K562 (cell line): ENCODE measurements at regions not wholly inside any gene's neighbourhood (a gene's known extent, or its start where the extent isn't known, plus 50 kb on each side); places are given as distances from the start of the nearest gene placed in this dataset.

ENCODE experiments used
- ATAC-seq: fragments of 200-7000 bp; cut with Tn5 transposase; 3 replicates; pipeline ENCODE4 v1.9.1; 2020; ENCODE audit warnings: moderate library complexity
- BruUV-seq: library from RNA; stranded (reverse); fragments of 400-500 nt; replicated peaks from 2 replicates; lab custom pipeline; 2021; lab: Mats Ljungman, UMichigan
- CTCF ChIA-PET: fragments of 300-600 bp; formaldehyde crosslinking; extraction: SDS; loops from one replicate; lab custom pipeline; 2021; ENCODE audit warnings: low intra/inter-chr PET ratio; lab: Yijun Ruan, JAX
- POLR2A ChIA-PET: fragments of 300-600, 350-650 bp; sonication (Branson Sonifier 250); formaldehyde crosslinking; extraction: SDS; loops from one replicate; lab custom pipeline; 2021; ENCODE audit warnings: antibody characterized with exemption, inconsistent platforms; lab: Yijun Ruan, JAX
- DNase-seq, 4 experiments: peaks; one replicate each; pipeline versions ENCODE4 v3.0.0 to v3.0.0-alpha.2; 2011 to 2018; ENCODE audit warnings: low spot score in 3 of 4, mixed read lengths in 3 of 4; ENCODE audit errors: extremely low read depth in 1 of 4
- FAIRE-seq: peaks from 2 replicates; lab custom pipeline; 2011; peaks lifted over from hg19 to GRCh38; lab: Jason Lieb, UNC
- H2AFZ ChIP-seq: 2 replicates; pipeline ENCODE4 v1.6.0; 2011; ENCODE audit warnings: low read depth, low read length, control low read depth, inconsistent platforms
- H3K27ac ChIP-seq: fragments of 200-600 bp; 3 replicates; pipeline ENCODE4 v1.8.0; 2011; ENCODE audit warnings: low read depth, mild to moderate bottlenecking, control low read depth, inconsistent platforms, low read length, moderate library complexity, mixed read lengths; ENCODE audit errors: extremely low read depth
- H3K27me3 ChIP-seq, 2 experiments: fragments of 300-600 bp in 1 of 2; 2 replicates in 1 of 2; 3 replicates in 1 of 2; pipeline versions ENCODE4 v1.6.0 to v1.8.0; 2011; ENCODE audit warnings: inconsistent platforms in 2 of 2, low read length in 2 of 2, mild to moderate bottlenecking in 1 of 2, mixed read lengths in 1 of 2, moderate library complexity in 1 of 2; ENCODE audit not compliant: control insufficient read depth in 2 of 2, insufficient read depth in 2 of 2
- H3K36me3 ChIP-seq: fragments of 300-600 bp; 3 replicates; pipeline ENCODE4 v1.8.0; 2011; ENCODE audit warnings: mild to moderate bottlenecking, low read length, inconsistent platforms; ENCODE audit not compliant: control insufficient read depth, insufficient read depth
- H3K4me1 ChIP-seq, 2 experiments: fragments of 200-600 bp in 1 of 2; replicated peaks in 1 of 2; 2 replicates in 1 of 2; 3 replicates in 1 of 2; pipeline versions ENCODE4 v1.5.1 to v1.8.0; 2011; ENCODE audit warnings: inconsistent platforms in 2 of 2, low read length in 2 of 2, mild to moderate bottlenecking in 1 of 2, mixed read lengths in 1 of 2, moderate library complexity in 1 of 2; ENCODE audit not compliant: control insufficient read depth in 2 of 2, insufficient read depth in 2 of 2
- H3K4me2 ChIP-seq: 2 replicates; pipeline ENCODE4 v1.6.1; 2011; ENCODE audit warnings: low read length, control low read depth, inconsistent platforms, mixed read lengths; ENCODE audit not compliant: insufficient read depth
- H3K4me3 ChIP-seq: fragments of 200-600 bp; sonication (generic), shearing (Covaris generic); 2 replicates; pipeline ENCODE4 v1.5.1; 2016; ENCODE audit warnings: control low read depth, inconsistent platforms
- H3K79me2 ChIP-seq: fragments of 200-600 bp; 3 replicates; pipeline ENCODE4 v1.8.0; 2011; ENCODE audit warnings: low read length, inconsistent platforms; ENCODE audit not compliant: control insufficient read depth, insufficient read depth
- H3K9ac ChIP-seq, 2 experiments: 2 replicates each; pipeline versions ENCODE4 v1.6.0 to v1.6.1; 2011; ENCODE audit warnings: low read depth in 2 of 2, low read length in 2 of 2, control low read depth in 1 of 2, inconsistent platforms in 1 of 2, mild to moderate bottlenecking in 1 of 2, mixed read lengths in 1 of 2; ENCODE audit not compliant: insufficient read depth in 1 of 2
- H3K9me1 ChIP-seq: one replicate; pipeline ENCODE4 v1.6.0; 2011; ENCODE audit warnings: inconsistent platforms, mild to moderate bottlenecking, low read length, moderate library complexity; ENCODE audit not compliant: control insufficient read depth, insufficient read depth
- H3K9me3 ChIP-seq: replicated peaks from 2 replicates; pipeline ENCODE4 v1.5.1; 2011; ENCODE audit warnings: low read depth, low read length, inconsistent platforms; ENCODE audit not compliant: control insufficient read depth, insufficient read depth
- H4K20me1 ChIP-seq: replicated peaks from 2 replicates; pipeline ENCODE4 v1.6.1; 2011; ENCODE audit warnings: low read length, inconsistent platforms, mixed read lengths; ENCODE audit not compliant: control insufficient read depth, insufficient read depth
- ARNT ChIP-seq, 2 experiments: fragments of 450-650 bp; IDR thresholded peaks; 2 replicates each; pipeline ENCODE4 v1.6.1; 2016; ENCODE audit warnings: mild to moderate bottlenecking in 1 of 2
- COPS2 ChIP-seq: fragments of 450-650 bp; conservative IDR thresholded peaks from 2 replicates; pipeline ENCODE4 v1.6.1; 2016; ENCODE audit warnings: mild to moderate bottlenecking, moderate library complexity
- EHMT2 ChIP-seq: fragments of 450-650 bp; IDR thresholded peaks from 2 replicates; pipeline ENCODE4 v1.6.1; 2018; ENCODE audit warnings: antibody characterized with exemption
- ETV5 ChIP-seq: sonication (generic); formaldehyde crosslinking; IDR thresholded peaks from 2 replicates; pipeline ENCODE4 v1.4.0; 2020; ENCODE audit warnings: low read depth, mild to moderate bottlenecking, missing genetic modification reagents
- LEF1 ChIP-seq: fragments of 450-650 bp; IDR thresholded peaks from 2 replicates; pipeline ENCODE4 v1.6.1; 2016; ENCODE audit warnings: mild to moderate bottlenecking
- RBM39 ChIP-seq: fragments of 200-400 bp; formaldehyde crosslinking; optimal IDR thresholded peaks from 2 replicates; pipeline ENCODE3; 2018; ENCODE audit warnings: low read depth, low read length
- SREBF1 ChIP-seq: fragments of 150-350 bp; IDR thresholded peaks from 2 replicates; pipeline ENCODE4 v1.6.1; 2014; ENCODE audit warnings: antibody characterized with exemption, low read depth, low read length, borderline replicate concordance
- ZC3H4 ChIP-seq: sonication (generic); formaldehyde crosslinking; IDR thresholded peaks from 2 replicates; pipeline ENCODE4 v1.9.0; 2021; ENCODE audit warnings: missing genetic modification reagents, borderline replicate concordance
- ZNF197 ChIP-seq: fragments of 200-800 bp; sonication (Bioruptor generic); IDR thresholded peaks from 2 replicates; pipeline ENCODE4 v1.6.1; 2016; ENCODE audit warnings: low read depth, missing genetic modification characterization, missing compliant biosample characterization
- ZNF347 ChIP-seq: fragments of 450-650 bp; formaldehyde crosslinking; IDR thresholded peaks from 2 replicates; pipeline ENCODE4 v1.4.0; 2020; ENCODE audit warnings: low read depth, mild to moderate bottlenecking, moderate library complexity
- ZNF57 ChIP-seq: fragments of 450-650 bp; formaldehyde crosslinking; IDR thresholded peaks from 2 replicates; pipeline ENCODE4 v1.4.0; 2020; ENCODE audit warnings: mild to moderate bottlenecking, moderate library complexity
- ZNF644 ChIP-seq: fragments of 200-800 bp; sonication (Bioruptor generic); IDR thresholded peaks from 2 replicates; pipeline ENCODE4 v1.6.1; 2016; ENCODE audit warnings: low read depth, missing genetic modification characterization, missing compliant biosample characterization
- WGBS: fragments of 100-300 bp; shearing (Covaris generic); methylation state at CpG from one replicate; pipeline ENCODE4 v1.1.6; 2016; ENCODE audit warnings: low coverage, mixed read lengths; ENCODE audit not compliant: insufficient coverage; ENCODE audit errors: missing lambda C conversion rate; 5-methylcytosine and 5-hydroxymethylcytosine counted together
- in situ Hi-C: fragments of 300-500 bp; cut with MboI; formaldehyde crosslinking; loops from 4 replicates; pipeline ENCODE4 v1.15.0; 2018; ENCODE audit warnings: inconsistent platforms, mixed read lengths
- intact Hi-C: fragments of 100-400 bp; cut with micrococcal nuclease; formaldehyde crosslinking; loops from 2 replicates; pipeline ENCODE4 v1.14.2; 2022
- TF ChIP-seq, protein P1 (sequence below), 2 experiments: fragments of 450-650 bp in 1 of 2; sonication (generic) in 1 of 2; formaldehyde crosslinking; conservative IDR thresholded peaks; 2 replicates each; pipeline versions ENCODE4 v1.4.0 to v1.8.1; 2020 to 2022; ENCODE audit warnings: mild to moderate bottlenecking in 1 of 2, missing genetic modification reagents in 1 of 2
- TF ChIP-seq, protein P2 (sequence below): fragments of 450-650 bp; IDR thresholded peaks from 2 replicates; pipeline ENCODE4 v1.7.1; 2018; ENCODE audit warnings: mild to moderate bottlenecking, low read depth; ENCODE audit not compliant: partially characterized antibody
- TF ChIP-seq, protein P3 (sequence below): fragments of 450-650 bp; formaldehyde crosslinking; IDR thresholded peaks from 2 replicates; pipeline ENCODE4 v1.4.0; 2022; ENCODE audit warnings: missing genetic modification characterization
- TF ChIP-seq, protein P4 (sequence below): fragments of 450-650 bp; formaldehyde crosslinking; IDR thresholded peaks from 2 replicates; pipeline ENCODE4 v1.4.0; 2020; ENCODE audit warnings: mild to moderate bottlenecking, moderate library complexity

DNA sequence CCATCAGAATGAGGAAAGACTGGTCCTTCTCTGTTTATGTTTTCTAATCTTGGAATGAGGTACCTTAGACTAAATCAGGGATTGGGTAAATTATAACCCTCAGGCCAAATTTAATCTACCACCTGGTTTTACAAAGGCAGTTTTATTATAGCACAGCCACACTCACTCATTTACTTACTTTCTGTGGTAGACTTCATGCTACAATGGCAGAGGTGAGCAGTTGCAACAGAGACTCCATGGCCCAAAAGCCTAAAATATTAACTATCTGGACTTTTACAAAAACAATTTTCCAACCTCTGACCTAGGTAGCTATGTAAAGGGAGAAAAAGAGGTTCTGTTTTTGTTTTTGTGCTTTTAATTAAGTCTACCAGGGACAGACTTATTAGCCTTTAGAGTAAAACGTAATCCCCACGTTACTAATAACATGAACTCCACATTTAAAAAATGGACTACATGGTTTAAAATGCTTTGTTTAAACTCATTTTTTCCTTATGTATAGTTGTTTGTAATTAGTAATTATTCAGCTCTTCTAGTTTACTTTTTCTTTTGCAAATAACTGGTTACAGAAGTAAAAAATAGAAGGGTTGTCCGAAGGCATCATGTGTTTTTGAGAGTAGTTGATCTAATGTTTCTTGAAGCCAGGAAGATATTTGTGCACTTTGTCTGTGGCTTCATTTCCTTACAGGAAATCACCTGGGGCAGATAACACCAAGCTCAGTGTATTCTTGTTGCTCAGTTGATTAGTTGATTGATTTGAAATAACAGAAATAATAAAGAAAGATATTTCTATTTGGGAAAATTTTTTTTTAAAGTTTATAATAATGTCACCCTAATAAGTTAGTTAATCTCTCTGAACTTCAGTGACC lies 57.6 kb upstream of the ATP2B1 start:
- no peak overlapping the region for H3K27ac ChIP-seq
- H3K4me2 ChIP-seq: no peak overlapping the region
- H3K4me1 ChIP-seq: peaks cover 0 to 3% of the 10 kb centered on the region in 2 experiments; a peak in 3 of 5 replicates
- in situ Hi-C loops: no loop called here
- H4K20me1 ChIP-seq: no peaks in the 10 kb centered on the region
- no peaks in the 10 kb centered on the region for H3K9me3 ChIP-seq
- no peak for TF ChIP-seq RBM39
- TF ChIP-seq ETV5 (CRISPR knock-in tag): no peak
- no peak for TF ChIP-seq ZNF347 (CRISPR knock-in tag)
- TF ChIP-seq, protein P1, sequence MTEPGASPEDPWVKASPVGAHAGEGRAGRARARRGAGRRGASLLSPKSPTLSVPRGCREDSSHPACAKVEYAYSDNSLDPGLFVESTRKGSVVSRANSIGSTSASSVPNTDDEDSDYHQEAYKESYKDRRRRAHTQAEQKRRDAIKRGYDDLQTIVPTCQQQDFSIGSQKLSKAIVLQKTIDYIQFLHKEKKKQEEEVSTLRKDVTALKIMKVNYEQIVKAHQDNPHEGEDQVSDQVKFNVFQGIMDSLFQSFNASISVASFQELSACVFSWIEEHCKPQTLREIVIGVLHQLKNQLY (CRISPR knock-in tag; conservative IDR thresholded peaks at IDR 0.05): no peak
- TF ChIP-seq EHMT2: no peak
- TF ChIP-seq ZC3H4 (CRISPR knock-in tag): no peak
- TF ChIP-seq COPS2: no peak
- TF ChIP-seq, protein P2, sequence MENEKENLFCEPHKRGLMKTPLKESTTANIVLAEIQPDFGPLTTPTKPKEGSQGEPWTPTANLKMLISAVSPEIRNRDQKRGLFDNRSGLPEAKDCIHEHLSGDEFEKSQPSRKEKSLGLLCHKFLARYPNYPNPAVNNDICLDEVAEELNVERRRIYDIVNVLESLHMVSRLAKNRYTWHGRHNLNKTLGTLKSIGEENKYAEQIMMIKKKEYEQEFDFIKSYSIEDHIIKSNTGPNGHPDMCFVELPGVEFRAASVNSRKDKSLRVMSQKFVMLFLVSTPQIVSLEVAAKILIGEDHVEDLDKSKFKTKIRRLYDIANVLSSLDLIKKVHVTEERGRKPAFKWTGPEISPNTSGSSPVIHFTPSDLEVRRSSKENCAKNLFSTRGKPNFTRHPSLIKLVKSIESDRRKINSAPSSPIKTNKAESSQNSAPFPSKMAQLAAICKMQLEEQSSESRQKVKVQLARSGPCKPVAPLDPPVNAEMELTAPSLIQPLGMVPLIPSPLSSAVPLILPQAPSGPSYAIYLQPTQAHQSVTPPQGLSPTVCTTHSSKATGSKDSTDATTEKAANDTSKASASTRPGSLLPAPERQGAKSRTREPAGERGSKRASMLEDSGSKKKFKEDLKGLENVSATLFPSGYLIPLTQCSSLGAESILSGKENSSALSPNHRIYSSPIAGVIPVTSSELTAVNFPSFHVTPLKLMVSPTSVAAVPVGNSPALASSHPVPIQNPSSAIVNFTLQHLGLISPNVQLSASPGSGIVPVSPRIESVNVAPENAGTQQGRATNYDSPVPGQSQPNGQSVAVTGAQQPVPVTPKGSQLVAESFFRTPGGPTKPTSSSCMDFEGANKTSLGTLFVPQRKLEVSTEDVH: no peak
- no peak for TF ChIP-seq ZNF644 (tag)
- TF ChIP-seq SREBF1: no peak
- TF ChIP-seq, protein P3, sequence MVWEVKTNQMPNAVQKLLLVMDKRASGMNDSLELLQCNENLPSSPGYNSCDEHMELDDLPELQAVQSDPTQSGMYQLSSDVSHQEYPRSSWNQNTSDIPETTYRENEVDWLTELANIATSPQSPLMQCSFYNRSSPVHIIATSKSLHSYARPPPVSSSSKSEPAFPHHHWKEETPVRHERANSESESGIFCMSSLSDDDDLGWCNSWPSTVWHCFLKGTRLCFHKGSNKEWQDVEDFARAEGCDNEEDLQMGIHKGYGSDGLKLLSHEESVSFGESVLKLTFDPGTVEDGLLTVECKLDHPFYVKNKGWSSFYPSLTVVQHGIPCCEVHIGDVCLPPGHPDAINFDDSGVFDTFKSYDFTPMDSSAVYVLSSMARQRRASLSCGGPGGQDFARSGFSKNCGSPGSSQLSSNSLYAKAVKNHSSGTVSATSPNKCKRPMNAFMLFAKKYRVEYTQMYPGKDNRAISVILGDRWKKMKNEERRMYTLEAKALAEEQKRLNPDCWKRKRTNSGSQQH (CRISPR knock-in tag): no peak
- TF ChIP-seq, protein P4, sequence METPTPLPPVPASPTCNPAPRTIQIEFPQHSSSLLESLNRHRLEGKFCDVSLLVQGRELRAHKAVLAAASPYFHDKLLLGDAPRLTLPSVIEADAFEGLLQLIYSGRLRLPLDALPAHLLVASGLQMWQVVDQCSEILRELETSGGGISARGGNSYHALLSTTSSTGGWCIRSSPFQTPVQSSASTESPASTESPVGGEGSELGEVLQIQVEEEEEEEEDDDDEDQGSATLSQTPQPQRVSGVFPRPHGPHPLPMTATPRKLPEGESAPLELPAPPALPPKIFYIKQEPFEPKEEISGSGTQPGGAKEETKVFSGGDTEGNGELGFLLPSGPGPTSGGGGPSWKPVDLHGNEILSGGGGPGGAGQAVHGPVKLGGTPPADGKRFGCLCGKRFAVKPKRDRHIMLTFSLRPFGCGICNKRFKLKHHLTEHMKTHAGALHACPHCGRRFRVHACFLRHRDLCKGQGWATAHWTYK: no peak
- TF ChIP-seq ZNF57 (CRISPR knock-in tag): no peak
- no peak for TF ChIP-seq LEF1
- TF ChIP-seq ZNF197 (CRISPR knock-in tag): no peak
- TF ChIP-seq ARNT (IDR thresholded peaks at IDR 0.05): no peak
- DNase-seq (no peak), FAIRE-seq (no peak), ATAC-seq (no peak)
- H3K27me3 ChIP-seq: no peaks in the 10 kb centered on the region
- no peak overlapping the region for H2AFZ ChIP-seq
- H3K36me3 ChIP-seq: no peaks in the 10 kb centered on the region
- no peak overlapping the region for H3K9ac ChIP-seq
- no TSS peak for BruUV-seq
- no peaks in the 10 kb centered on the region for H3K79me2 ChIP-seq
- intact Hi-C loops: no loop called here
- CTCF ChIA-PET: no interaction called here
- 4% methylated on average over 3 of the region's 3 CpGs for WGBS
- H3K9me1 ChIP-seq: no peaks in the 10 kb centered on the region
- no peak overlapping the region for H3K4me3 ChIP-seq
- POLR2A ChIA-PET: interaction anchor here (0.6 kb wide), 1 partner anchor 52 kb away, joined by 3 read pairs; no protein-coding TSS in a partner anchor
